ENCODE measurements at regions not wholly inside any gene's neighbourhood (a gene's known extent, or its start where the extent isn't known, plus 50 kb on each side); places are given as distances from the start of the nearest gene placed in this dataset.
A peak's percentile ranks its signal among the peaks of the same experiment; 100 is the strongest.
"Not testable (repeated sequence)": the region's sequence is repeated elsewhere in the genome, so short reads cannot be mapped to it uniquely, and the experiment has no call there.

GRCh38 chr6:72534236-72534635, 87.6 kb upstream of the KCNQ5 start:
- no peak for DNase-seq

GRCh38 chr6:72535124-72535523, 86.7 kb upstream of the KCNQ5 start:
- DNase-seq, result no peak

- no peak for DNase-seq
Observed at GRCh38 chr6:72547020-72547419, 74.8 kb upstream of the KCNQ5 start.

- no peak for DNase-seq
Observed at GRCh38 chr6:72551470-72551869, 70.4 kb upstream of the KCNQ5 start.

- DNase-seq, result peak in 1 of 2 experiments; percentile 36
Observed at GRCh38 chr6:72552938-72553337, 68.9 kb upstream of the KCNQ5 start.

- DNase-seq, result peak in 1 of 2 experiments; percentile 22
Observed at GRCh38 chr6:72553531-72554511, 68.0 kb upstream of the KCNQ5 start.

GRCh38 chr6:72554761-72555221, 67.1 kb upstream of the KCNQ5 start:
- no peak for DNase-seq

GRCh38 chr6:72559067-72559466, 62.8 kb upstream of the KCNQ5 start:
- DNase-seq, result no peak

GRCh38 chr6:72559555-72559954, 62.3 kb upstream of the KCNQ5 start:
- no peak for DNase-seq

GRCh38 chr6:72560721-72561593, 60.9 kb upstream of the KCNQ5 start:
- no peak for DNase-seq

- no peak for DNase-seq
Observed at GRCh38 chr6:72561629-72562028, 60.2 kb upstream of the KCNQ5 start.

- no peak for DNase-seq
Observed at GRCh38 chr6:72564231-72564630, 57.6 kb upstream of the KCNQ5 start.

GRCh38 chr6:72571993-72572392, 49.9 kb upstream of the KCNQ5 start:
- DNase-seq, result not testable (repeated sequence)

Measured in NCI-H1930 (cell line).